ENCODE measurements at regions not wholly inside any gene's neighbourhood (a gene's known extent, or its start where the extent isn't known, plus 50 kb on each side); places are given as distances from the start of the nearest gene placed in this dataset.

DNA sequence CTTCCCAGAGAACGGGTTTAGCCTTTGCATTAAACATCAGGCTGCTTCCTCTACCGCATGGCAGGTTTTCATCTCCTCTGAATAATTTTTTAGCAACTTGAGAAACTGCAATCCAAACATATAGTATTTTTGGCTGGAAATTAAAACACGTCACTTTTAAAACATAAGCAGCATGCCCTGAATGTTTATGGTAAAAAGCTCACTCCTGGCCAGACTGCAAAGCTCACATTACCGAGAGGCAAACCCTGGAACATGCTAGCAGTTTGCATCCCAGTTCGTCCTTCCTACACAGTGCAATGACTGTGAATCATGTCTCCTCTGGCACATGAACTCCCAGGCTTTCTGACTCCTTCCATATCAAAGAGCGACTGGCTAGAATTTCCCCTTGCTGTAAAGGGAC, 312.3 kb downstream of the RRAGC start:
- Histone ChIP-seq H3K4me1 (ENCODE audit: control insufficient read depth in 3 of 3, insufficient read depth in 3 of 3, low read length in 3 of 3) (no peaks in the 10 kb centered on the region), H3K36me3 (ENCODE audit: control insufficient read depth in 3 of 3, insufficient read depth in 3 of 3, low read length in 3 of 3) (no peaks in the 10 kb centered on the region), H3K9me3 (ENCODE audit: control insufficient read depth in 3 of 3, low read length in 3 of 3) (no peaks in the 10 kb centered on the region), H3K4me3 (ENCODE audit: low read length in 3 of 3) (no peak overlapping the region), H3K9ac (ENCODE audit: low read depth in 1 of 3, low read length in 3 of 3) (no peak overlapping the region), H3K27me3 (ENCODE audit: control insufficient read depth in 3 of 3, insufficient read depth in 3 of 3, low read length in 3 of 3) (peaks cover 9 to 18% (median 11%) of the 10 kb centered on the region in 3 donors), H3K27ac (ENCODE audit: low read depth, low read length) (no peak overlapping the region)

DNA sequence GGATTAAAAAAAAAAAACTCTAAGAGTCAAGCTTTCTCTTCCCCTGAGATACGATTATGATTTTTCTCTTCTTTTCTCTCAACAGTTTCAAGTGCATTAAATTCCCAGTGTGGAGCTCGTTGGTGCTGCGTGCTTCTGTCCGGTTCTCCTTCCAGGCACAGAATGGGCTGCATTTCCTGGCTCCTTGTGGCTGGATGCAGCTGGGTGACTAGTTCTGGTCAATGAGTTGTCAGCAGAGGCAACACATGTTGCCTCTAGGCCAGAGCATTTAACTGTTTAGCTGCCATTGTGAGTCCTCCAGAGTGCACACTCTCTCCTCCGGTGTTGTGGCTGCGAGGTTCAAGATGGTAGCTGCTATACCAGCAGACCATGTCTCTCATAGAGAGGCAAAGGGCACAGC, 312.9 kb downstream of the RRAGC start:
- H3K9me3 ChIP-seq (ENCODE audit: control insufficient read depth in 3 of 3, low read length in 3 of 3): no peaks in the 10 kb centered on the region
- no peaks in the 10 kb centered on the region for H3K36me3 ChIP-seq (ENCODE audit: control insufficient read depth in 3 of 3, insufficient read depth in 3 of 3, low read length in 3 of 3)
- no peak overlapping the region for H3K9ac ChIP-seq (ENCODE audit: low read depth in 1 of 3, low read length in 3 of 3)
- peaks cover 9 to 18% (median 9%) of the 10 kb centered on the region in 3 donors for H3K27me3 ChIP-seq (ENCODE audit: control insufficient read depth in 3 of 3, insufficient read depth in 3 of 3, low read length in 3 of 3)
- no peak overlapping the region for H3K27ac ChIP-seq (ENCODE audit: low read depth, low read length)
- H3K4me3 ChIP-seq (ENCODE audit: low read length in 3 of 3): no peak overlapping the region
- H3K4me1 ChIP-seq (ENCODE audit: control insufficient read depth in 3 of 3, insufficient read depth in 3 of 3, low read length in 3 of 3): no peaks in the 10 kb centered on the region

- Histone ChIP-seq H3K27ac (ENCODE audit: low read depth, low read length) (no peak overlapping the region), H3K9ac (ENCODE audit: low read depth in 1 of 3, low read length in 3 of 3) (no peak overlapping the region), H3K4me3 (ENCODE audit: low read length in 3 of 3) (no peak overlapping the region), H3K27me3 (ENCODE audit: control insufficient read depth in 3 of 3, insufficient read depth in 3 of 3, low read length in 3 of 3) (peaks cover 4 to 13% (median 4%) of the 10 kb centered on the region in 3 donors), H3K4me1 (ENCODE audit: control insufficient read depth in 3 of 3, insufficient read depth in 3 of 3, low read length in 3 of 3) (no peaks in the 10 kb centered on the region), H3K9me3 (ENCODE audit: control insufficient read depth in 3 of 3, low read length in 3 of 3) (no peaks in the 10 kb centered on the region), H3K36me3 (ENCODE audit: control insufficient read depth in 3 of 3, insufficient read depth in 3 of 3, low read length in 3 of 3) (no peaks in the 10 kb centered on the region)
These were observed 318.3 kb downstream of the RRAGC start for GRCh38 chr1:38541223-38541622.

GRCh38 chr1:38539931-38540330, 319.6 kb downstream of the RRAGC start:
- no peaks in the 10 kb centered on the region for H3K4me1 ChIP-seq (ENCODE audit: control insufficient read depth in 3 of 3, insufficient read depth in 3 of 3, low read length in 3 of 3)
- H3K9me3 ChIP-seq (ENCODE audit: control insufficient read depth in 3 of 3, low read length in 3 of 3): no peaks in the 10 kb centered on the region
- H3K4me3 ChIP-seq (ENCODE audit: low read length in 3 of 3): no peak overlapping the region
- H3K27me3 ChIP-seq (ENCODE audit: control insufficient read depth in 3 of 3, insufficient read depth in 3 of 3, low read length in 3 of 3): peaks cover 4 to 8% (median 4%) of the 10 kb centered on the region in 3 donors
- H3K27ac ChIP-seq (ENCODE audit: low read depth, low read length): no peak overlapping the region
- no peaks in the 10 kb centered on the region for H3K36me3 ChIP-seq (ENCODE audit: control insufficient read depth in 3 of 3, insufficient read depth in 3 of 3, low read length in 3 of 3)
- no peak overlapping the region for H3K9ac ChIP-seq (ENCODE audit: low read depth in 1 of 3, low read length in 3 of 3)

DNA sequence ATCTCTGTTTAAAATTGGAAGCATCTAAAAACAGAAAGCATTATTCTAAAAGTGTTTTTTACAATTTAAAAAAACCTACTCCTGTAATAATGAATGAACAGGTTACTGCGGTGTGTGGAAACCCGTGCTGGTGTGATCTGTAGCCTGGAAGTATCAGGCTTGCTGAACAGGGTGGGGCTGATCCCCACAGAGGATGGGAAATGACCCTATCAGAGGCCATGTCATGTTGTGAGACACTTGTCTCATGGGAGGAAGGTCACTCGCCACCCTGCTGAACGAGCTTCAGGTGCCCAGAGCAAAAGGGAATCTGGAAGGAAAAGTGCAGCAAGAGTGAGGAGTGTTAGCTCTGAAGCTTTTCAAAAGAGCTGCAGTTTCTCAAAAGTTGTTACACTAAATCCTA, 320.7 kb downstream of the RRAGC start:
- no peaks in the 10 kb centered on the region for H3K36me3 ChIP-seq (ENCODE audit: control insufficient read depth in 3 of 3, insufficient read depth in 3 of 3, low read length in 3 of 3)
- no peaks in the 10 kb centered on the region for H3K4me1 ChIP-seq (ENCODE audit: control insufficient read depth in 3 of 3, insufficient read depth in 3 of 3, low read length in 3 of 3)
- H3K4me3 ChIP-seq (ENCODE audit: low read length in 3 of 3): no peak overlapping the region
- H3K9ac ChIP-seq (ENCODE audit: low read depth in 1 of 3, low read length in 3 of 3): no peak overlapping the region
- H3K27me3 ChIP-seq (ENCODE audit: control insufficient read depth in 3 of 3, insufficient read depth in 3 of 3, low read length in 3 of 3): peaks cover 4 to 10% (median 4%) of the 10 kb centered on the region in 3 donors
- no peak overlapping the region for H3K27ac ChIP-seq (ENCODE audit: low read depth, low read length)
- no peaks in the 10 kb centered on the region for H3K9me3 ChIP-seq (ENCODE audit: control insufficient read depth in 3 of 3, low read length in 3 of 3)

GRCh38 chr1:38536089-38536488, 323.5 kb downstream of the RRAGC start:
- Histone ChIP-seq H3K9me3 (ENCODE audit: control insufficient read depth in 3 of 3, low read length in 3 of 3) (no peaks in the 10 kb centered on the region), H3K27me3 (ENCODE audit: control insufficient read depth in 3 of 3, insufficient read depth in 3 of 3, low read length in 3 of 3) (peaks cover 4 to 8% (median 4%) of the 10 kb centered on the region in 3 donors), H3K4me3 (ENCODE audit: low read length in 3 of 3) (no peak overlapping the region), H3K4me1 (ENCODE audit: control insufficient read depth in 3 of 3, insufficient read depth in 3 of 3, low read length in 3 of 3) (no peaks in the 10 kb centered on the region), H3K27ac (ENCODE audit: low read depth, low read length) (no peak overlapping the region), H3K9ac (ENCODE audit: low read depth in 1 of 3, low read length in 3 of 3) (no peak overlapping the region), H3K36me3 (ENCODE audit: control insufficient read depth in 3 of 3, insufficient read depth in 3 of 3, low read length in 3 of 3) (no peaks in the 10 kb centered on the region)

- H3K4me1 ChIP-seq (ENCODE audit: control insufficient read depth in 3 of 3, insufficient read depth in 3 of 3, low read length in 3 of 3): no peaks in the 10 kb centered on the region
- H3K27me3 ChIP-seq (ENCODE audit: control insufficient read depth in 3 of 3, insufficient read depth in 3 of 3, low read length in 3 of 3): peaks cover 4 to 9% (median 5%) of the 10 kb centered on the region in 3 donors
- H3K4me3 ChIP-seq (ENCODE audit: low read length in 3 of 3): no peak overlapping the region
- H3K27ac ChIP-seq (ENCODE audit: low read depth, low read length): no peak overlapping the region
- H3K9ac ChIP-seq (ENCODE audit: low read depth in 1 of 3, low read length in 3 of 3): no peak overlapping the region
- no peaks in the 10 kb centered on the region for H3K9me3 ChIP-seq (ENCODE audit: control insufficient read depth in 3 of 3, low read length in 3 of 3)
- H3K36me3 ChIP-seq (ENCODE audit: control insufficient read depth in 3 of 3, insufficient read depth in 3 of 3, low read length in 3 of 3): no peaks in the 10 kb centered on the region
These were observed 325.1 kb downstream of the RRAGC start for GRCh38 chr1:38534473-38534823.

- Histone ChIP-seq H3K27me3 (ENCODE audit: control insufficient read depth in 3 of 3, insufficient read depth in 3 of 3, low read length in 3 of 3) (peaks cover 4 to 12% (median 5%) of the 10 kb centered on the region in 3 donors), H3K27ac (ENCODE audit: low read depth, low read length) (no peak overlapping the region), H3K36me3 (ENCODE audit: control insufficient read depth in 3 of 3, insufficient read depth in 3 of 3, low read length in 3 of 3) (no peaks in the 10 kb centered on the region), H3K4me3 (ENCODE audit: low read length in 3 of 3) (no peak overlapping the region), H3K9ac (ENCODE audit: low read depth in 1 of 3, low read length in 3 of 3) (no peak overlapping the region), H3K4me1 (ENCODE audit: control insufficient read depth in 3 of 3, insufficient read depth in 3 of 3, low read length in 3 of 3) (no peaks in the 10 kb centered on the region), H3K9me3 (ENCODE audit: control insufficient read depth in 3 of 3, low read length in 3 of 3) (no peaks in the 10 kb centered on the region)
These were observed 325.6 kb downstream of the RRAGC start for GRCh38 chr1:38533772-38534472.

DNA sequence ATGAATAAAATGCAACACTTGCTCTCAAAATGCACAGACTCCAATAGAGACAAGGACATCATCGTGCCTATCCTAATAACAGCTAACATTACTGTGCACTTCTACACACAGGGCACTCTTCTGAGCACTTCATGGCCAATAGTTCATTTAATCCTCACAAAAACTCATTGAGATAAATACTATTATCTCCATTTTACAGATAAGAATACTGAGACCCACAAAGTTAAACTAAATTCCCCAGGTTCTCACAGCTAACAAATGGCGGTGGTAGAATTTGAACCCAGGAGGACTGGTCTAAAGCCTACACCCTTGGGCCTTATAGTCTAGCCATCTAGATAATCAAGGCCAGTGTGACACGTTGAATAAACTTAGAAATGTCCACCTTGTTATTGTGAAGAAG, 328.6 kb downstream of the RRAGC start:
- Histone ChIP-seq H3K36me3 (ENCODE audit: control insufficient read depth in 3 of 3, insufficient read depth in 3 of 3, low read length in 3 of 3) (no peaks in the 10 kb centered on the region), H3K4me3 (ENCODE audit: low read length in 3 of 3) (no peak overlapping the region), H3K9me3 (ENCODE audit: control insufficient read depth in 3 of 3, low read length in 3 of 3) (no peaks in the 10 kb centered on the region), H3K27me3 (ENCODE audit: control insufficient read depth in 3 of 3, insufficient read depth in 3 of 3, low read length in 3 of 3) (peaks cover 8 to 28% (median 24%) of the 10 kb centered on the region in 3 donors), H3K4me1 (ENCODE audit: control insufficient read depth in 3 of 3, insufficient read depth in 3 of 3, low read length in 3 of 3) (no peaks in the 10 kb centered on the region), H3K27ac (ENCODE audit: low read depth, low read length) (no peak overlapping the region), H3K9ac (ENCODE audit: low read depth in 1 of 3, low read length in 3 of 3) (no peak overlapping the region)

GRCh38 chr1:38529946-38530345, 329.6 kb downstream of the RRAGC start:
- peaks cover 14 to 37% (median 24%) of the 10 kb centered on the region in 3 donors for H3K27me3 ChIP-seq (ENCODE audit: control insufficient read depth in 3 of 3, insufficient read depth in 3 of 3, low read length in 3 of 3)
- no peak overlapping the region for H3K9ac ChIP-seq (ENCODE audit: low read depth in 1 of 3, low read length in 3 of 3)
- H3K36me3 ChIP-seq (ENCODE audit: control insufficient read depth in 3 of 3, insufficient read depth in 3 of 3, low read length in 3 of 3): no peaks in the 10 kb centered on the region
- H3K4me1 ChIP-seq (ENCODE audit: control insufficient read depth in 3 of 3, insufficient read depth in 3 of 3, low read length in 3 of 3): no peaks in the 10 kb centered on the region
- no peaks in the 10 kb centered on the region for H3K9me3 ChIP-seq (ENCODE audit: control insufficient read depth in 3 of 3, low read length in 3 of 3)
- H3K4me3 ChIP-seq (ENCODE audit: low read length in 3 of 3): no peak overlapping the region
- no peak overlapping the region for H3K27ac ChIP-seq (ENCODE audit: low read depth, low read length)

Data from skeletal muscle tissue (tissue), 3 donors.